Prostate gland (tissue), 2 donors: ENCODE measurements at regions not wholly inside any gene's neighbourhood (a gene's known extent, or its start where the extent isn't known, plus 50 kb on each side); places are given as distances from the start of the nearest gene placed in this dataset.

Experiments used
- DNase-seq: peaks from one replicate; pipeline ENCODE4 v3.0.0-alpha.2; 2019; ENCODE audit warnings: low spot score
- H3K27ac ChIP-seq, 2 donors: fragments of 200-600 bp; sonication (generic); 2 replicates each; pipeline ENCODE4 v1.5.1; 2017 to 2019
- H3K27me3 ChIP-seq: fragments of 200-600 bp; sonication (generic); replicated peaks from 2 replicates; pipeline ENCODE4 v1.5.1; 2019; ENCODE audit not compliant: insufficient read depth
- H3K36me3 ChIP-seq, 2 donors: fragments of 200-600 bp; sonication (generic); 1 replicate in 1 of 2; 2 replicates in 1 of 2; pipeline versions ENCODE4 v1.5.1 to v1.8.1; 2017 to 2019
- H3K4me1 ChIP-seq: fragments of 200-600 bp; sonication (generic); replicated peaks from 2 replicates; pipeline ENCODE4 v1.5.1; 2019
- H3K4me3 ChIP-seq, 2 donors: fragments of 200-600 bp; sonication (generic); 2 replicates each; pipeline ENCODE4 v1.5.1; 2017 to 2019
- H3K9me3 ChIP-seq: fragments of 200-600 bp; sonication (generic); 2 replicates; pipeline ENCODE4 v1.5.1; 2017
- CTCF ChIP-seq, 4 experiments: fragments of 200-600 bp in 2 of 4; fragments of 450-650 bp in 2 of 4; sonication (generic) in 2 of 4; IDR thresholded peaks; 1 replicate in 3 of 4; 2 replicates in 1 of 4; pipeline ENCODE4 v1.5.1; 2016 to 2019; ENCODE audit warnings: antibody characterized with exemption in 4 of 4, mild to moderate bottlenecking in 2 of 4, moderate library complexity in 2 of 4
- POLR2A ChIP-seq: fragments of 450-650 bp; IDR thresholded peaks from one replicate; pipeline ENCODE4 v1.6.1; 2016; ENCODE audit warnings: antibody characterized with exemption, mild to moderate bottlenecking
- POLR2AphosphoS5 ChIP-seq: sonication (generic); formaldehyde crosslinking; IDR thresholded peaks from one replicate; pipeline ENCODE4 v1.6.1; 2017; ENCODE audit warnings: antibody characterized with exemption
- WGBS: methylation state at CpG from one replicate; pipeline ENCODE4 v1.1.5; 2018; 5-methylcytosine and 5-hydroxymethylcytosine counted together
- intact Hi-C: fragments of 100-400 bp; cut with DNase I; formaldehyde crosslinking; loops from one replicate; pipeline ENCODE4 v1.14.2; 2022

- no peaks in the 10 kb centered on the region for H3K36me3 ChIP-seq
- 1% methylated on average over 12 of the region's 12 CpGs for WGBS
- no peaks in the 10 kb centered on the region for H3K9me3 ChIP-seq
- H3K27me3 ChIP-seq: peaks cover 4% of the 10 kb centered on the region
- TF ChIP-seq CTCF (IDR thresholded peaks at IDR 0.05) (no peak), POLR2A (no peak), POLR2AphosphoS5 (peak; percentile 18)
- no peaks in the 10 kb centered on the region for H3K4me1 ChIP-seq
- no peak overlapping the region for H3K27ac ChIP-seq
- intact Hi-C loops: no loop called here
- no peak overlapping the region for H3K4me3 ChIP-seq
- peak; percentile 49 for DNase-seq
Observed at GRCh38 chr19:5403968-5404640, 51.1 kb upstream of the ZNRF4 start.
